ENCODE measurements at regions not wholly inside any gene's neighbourhood (a gene's known extent, or its start where the extent isn't known, plus 50 kb on each side); places are given as distances from the start of the nearest gene placed in this dataset.

DNA sequence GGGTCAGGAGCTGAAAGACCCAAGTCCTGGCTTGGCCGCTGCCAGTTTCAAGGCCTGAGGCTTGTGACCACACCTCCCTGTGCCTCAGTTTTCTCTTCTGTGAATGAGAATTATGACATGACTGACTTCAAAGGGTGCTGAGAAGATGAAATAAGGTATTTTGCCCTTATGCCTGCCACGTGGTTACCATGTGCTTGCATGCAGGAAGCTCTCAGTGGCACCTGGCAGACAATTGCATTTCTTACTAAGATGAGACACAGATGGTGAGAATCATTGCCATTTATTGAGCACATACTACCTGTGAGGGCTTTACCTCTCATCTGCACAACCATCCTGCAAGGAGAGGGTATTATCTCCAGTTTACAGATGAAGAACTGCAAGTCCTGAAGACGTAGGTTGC lies 69.8 kb downstream of the MRM1 start:
- no peak for TF ChIP-seq CTCF (IDR thresholded peaks at IDR 0.05; ENCODE audit: low read depth, low read length)
- Histone ChIP-seq H3K4me3 (ENCODE audit: low read depth, low read length) (no peak overlapping the region), H3K9me3 (ENCODE audit: control insufficient read depth, insufficient read depth, low read length) (no peaks in the 10 kb centered on the region), H3K27me3 (ENCODE audit: control insufficient read depth, insufficient read depth, low read length) (peaks cover 11% of the 10 kb centered on the region), H3K27ac (ENCODE audit: low read depth, low read length) (no peak overlapping the region)
- ChIA-PET POLR2A (no interaction called here), CTCF (no interaction called here)
- no peak for DNase-seq (ENCODE audit: low read depth, low spot score)

DNA sequence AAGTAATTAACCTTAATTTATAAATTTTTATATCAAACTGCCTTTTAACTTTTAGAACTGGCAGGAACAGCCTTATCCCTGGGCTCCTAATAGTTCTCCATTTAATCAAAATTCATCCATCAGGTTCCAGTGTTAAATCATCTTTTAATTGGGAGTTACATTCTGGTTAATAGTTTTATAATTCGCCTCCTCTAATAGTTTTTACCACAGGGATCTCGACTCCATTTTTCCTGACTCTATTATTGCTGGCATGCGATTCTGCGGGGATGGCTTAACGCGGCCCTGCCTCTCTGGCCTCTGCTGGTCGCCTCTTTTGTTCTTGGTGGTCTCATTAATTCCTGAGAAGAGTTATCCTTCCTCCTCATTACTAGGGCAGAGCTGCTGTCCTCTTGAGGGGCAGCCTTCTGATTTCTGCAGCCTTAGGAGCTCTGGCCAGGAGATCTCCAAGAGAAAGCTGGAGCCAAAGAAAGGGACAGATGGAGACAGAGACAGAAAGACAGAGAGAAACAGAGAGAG lies 71.1 kb downstream of the MRM1 start:
- peaks cover 10% of the 10 kb centered on the region for H3K27me3 ChIP-seq (ENCODE audit: control insufficient read depth, insufficient read depth, low read length)
- no peaks in the 10 kb centered on the region for H3K9me3 ChIP-seq (ENCODE audit: control insufficient read depth, insufficient read depth, low read length)
- no peak for TF ChIP-seq CTCF (IDR thresholded peaks at IDR 0.05; ENCODE audit: low read depth, low read length)
- POLR2A ChIA-PET: no interaction called here
- CTCF ChIA-PET: no interaction called here
- H3K27ac ChIP-seq (ENCODE audit: low read depth, low read length): no peak overlapping the region
- no peak for DNase-seq (ENCODE audit: low read depth, low spot score)
- H3K4me3 ChIP-seq (ENCODE audit: low read depth, low read length): no peak overlapping the region

GRCh38 chr17:36673068-36673467 lies 71.7 kb downstream of the MRM1 start:
- Histone ChIP-seq H3K27me3 (ENCODE audit: control insufficient read depth, insufficient read depth, low read length) (peaks cover 10% of the 10 kb centered on the region), H3K27ac (ENCODE audit: low read depth, low read length) (no peak overlapping the region), H3K4me3 (ENCODE audit: low read depth, low read length) (no peak overlapping the region), H3K9me3 (ENCODE audit: control insufficient read depth, insufficient read depth, low read length) (no peaks in the 10 kb centered on the region)
- CTCF ChIA-PET: no interaction called here
- TF ChIP-seq CTCF (IDR thresholded peaks at IDR 0.05; ENCODE audit: low read depth, low read length): no peak
- POLR2A ChIA-PET: no interaction called here
- DNase-seq (ENCODE audit: low read depth, low spot score): no peak

GRCh38 chr17:36673637-36674277 lies 72.4 kb downstream of the MRM1 start:
- peaks cover 10% of the 10 kb centered on the region for H3K27me3 ChIP-seq (ENCODE audit: control insufficient read depth, insufficient read depth, low read length)
- no peak overlapping the region for H3K27ac ChIP-seq (ENCODE audit: low read depth, low read length)
- H3K9me3 ChIP-seq (ENCODE audit: control insufficient read depth, insufficient read depth, low read length): no peaks in the 10 kb centered on the region
- no peak for DNase-seq (ENCODE audit: low read depth, low spot score)
- no peak overlapping the region for H3K4me3 ChIP-seq (ENCODE audit: low read depth, low read length)
- ChIA-PET CTCF (no interaction called here), POLR2A (no interaction called here)
- TF ChIP-seq CTCF (IDR thresholded peaks at IDR 0.05; ENCODE audit: low read depth, low read length): no peak

GRCh38 chr17:36674278-36674650 lies 72.9 kb downstream of the MRM1 start:
- H3K27me3 ChIP-seq (ENCODE audit: control insufficient read depth, insufficient read depth, low read length): peaks cover 11% of the 10 kb centered on the region
- CTCF ChIA-PET: no interaction called here
- no peak for TF ChIP-seq CTCF (IDR thresholded peaks at IDR 0.05; ENCODE audit: low read depth, low read length)
- no peaks in the 10 kb centered on the region for H3K9me3 ChIP-seq (ENCODE audit: control insufficient read depth, insufficient read depth, low read length)
- H3K27ac ChIP-seq (ENCODE audit: low read depth, low read length): no peak overlapping the region
- no peak overlapping the region for H3K4me3 ChIP-seq (ENCODE audit: low read depth, low read length)
- DNase-seq (ENCODE audit: low read depth, low spot score): no peak
- POLR2A ChIA-PET: no interaction called here

All from AG04450 (cell line).